ENCODE measurements at regions not wholly inside any gene's neighbourhood (a gene's known extent, or its start where the extent isn't known, plus 50 kb on each side); places are given as distances from the start of the nearest gene placed in this dataset.
"Not testable (repeated sequence)": the region's sequence is repeated elsewhere in the genome, so short reads cannot be mapped to it uniquely, and the experiment has no call there.

- intact Hi-C loops (cut with DNase I): no loop called here
- DNase-seq: no peak
Measured at GRCh38 chr15:47027322-47027946, 689.9 kb upstream of the SEMA6D start.

GRCh38 chr15:47035475-47036406 lies 681.6 kb upstream of the SEMA6D start:
- DNase-seq: no peak
- intact Hi-C loops (cut with DNase I): no loop called here

GRCh38 chr15:47037003-47037402 lies 680.3 kb upstream of the SEMA6D start:
- DNase-seq: no peak
- intact Hi-C loops (cut with DNase I): no loop called here

- DNase-seq: no peak
- intact Hi-C loops (cut with DNase I): no loop called here
Measured at GRCh38 chr15:47039225-47039624, 678.1 kb upstream of the SEMA6D start.

GRCh38 chr15:47041301-47041700 lies 676.0 kb upstream of the SEMA6D start:
- DNase-seq: no peak
- intact Hi-C loops (cut with DNase I): no loop called here

- intact Hi-C loops (cut with DNase I); DNase-seq: not testable (repeated sequence)
Measured at GRCh38 chr15:47047981-47048380, 669.3 kb upstream of the SEMA6D start.

GRCh38 chr15:47066392-47066791 lies 650.9 kb upstream of the SEMA6D start:
- peak in 14 of 42 donors; percentile 3 to 52 (median 17) for DNase-seq
- intact Hi-C loops (cut with DNase I): no loop called here

GRCh38 chr15:47077846-47078245 lies 639.5 kb upstream of the SEMA6D start:
- not testable (repeated sequence) for DNase-seq

GRCh38 chr15:47095833-47096232 lies 621.5 kb upstream of the SEMA6D start:
- intact Hi-C loops (cut with DNase I): no loop called here
- no peak for DNase-seq

More at GRCh38 chr15:47077846-47078245, 639.5 kb upstream of the SEMA6D start:
- intact Hi-C loops (cut with DNase I): not testable (repeated sequence)

GRCh38 chr15:47098526-47098925 lies 618.8 kb upstream of the SEMA6D start:
- intact Hi-C loops (cut with DNase I); DNase-seq: not testable (repeated sequence)

- intact Hi-C loops (cut with DNase I); DNase-seq: not testable (repeated sequence)
Measured at GRCh38 chr15:47099801-47100200, 617.5 kb upstream of the SEMA6D start.

- intact Hi-C loops (cut with DNase I); DNase-seq: not testable (repeated sequence)
Measured at GRCh38 chr15:47108800-47109199, 608.5 kb upstream of the SEMA6D start.

- no peak for DNase-seq
- intact Hi-C loops (cut with DNase I): no loop called here
Measured at GRCh38 chr15:47116698-47117097, 600.6 kb upstream of the SEMA6D start.

- intact Hi-C loops (cut with DNase I): no loop called here
- no peak for DNase-seq
Measured at GRCh38 chr15:47119349-47119748, 598.0 kb upstream of the SEMA6D start.

GRCh38 chr15:47124430-47125102 lies 592.7 kb upstream of the SEMA6D start:
- intact Hi-C loops (cut with DNase I): no loop called here

GRCh38 chr15:47129033-47129432 lies 588.3 kb upstream of the SEMA6D start:
- intact Hi-C loops (cut with DNase I): no loop called here
- DNase-seq: no peak

More at GRCh38 chr15:47124430-47125102, 592.7 kb upstream of the SEMA6D start:
- DNase-seq: no peak

GRCh38 chr15:47131450-47131849 lies 585.9 kb upstream of the SEMA6D start:
- intact Hi-C loops (cut with DNase I): not testable (repeated sequence)

GRCh38 chr15:47135267-47135666 lies 582.0 kb upstream of the SEMA6D start:
- intact Hi-C loops (cut with DNase I): no loop called here
- DNase-seq: no peak

More at GRCh38 chr15:47131450-47131849, 585.9 kb upstream of the SEMA6D start:
- DNase-seq: not testable (repeated sequence)

GRCh38 chr15:47136236-47136635 lies 581.1 kb upstream of the SEMA6D start:
- intact Hi-C loops (cut with DNase I): no loop called here
- no peak for DNase-seq

GRCh38 chr15:47139965-47140364 lies 577.3 kb upstream of the SEMA6D start:
- DNase-seq: no peak
- intact Hi-C loops (cut with DNase I): no loop called here
